ENCODE measurements at regions not wholly inside any gene's neighbourhood (a gene's known extent, or its start where the extent isn't known, plus 50 kb on each side); places are given as distances from the start of the nearest gene placed in this dataset.

- FAIRE-seq (no peak), DNase-seq (ENCODE audit: low read depth in 1 of 2, low spot score in 2 of 2) (no peak)
- no peak overlapping the region for H2BK15ac ChIP-seq (ENCODE audit: low read length)
- no peak overlapping the region for H3K4ac ChIP-seq (replicated peaks; ENCODE audit: insufficient read length, low read depth, low read length)
- no peak overlapping the region for H3K56ac ChIP-seq (replicated peaks; ENCODE audit: insufficient read length, low read depth, low read length)
- H3K79me1 ChIP-seq (ENCODE audit: low read depth, low read length): no peaks in the 10 kb centered on the region
- no peaks in the 10 kb centered on the region for H3K4me1 ChIP-seq (replicated peaks in 1 of 4; ENCODE audit: control insufficient read depth in 3 of 4, insufficient read depth in 4 of 4, low read length in 3 of 4)
- H4K8ac ChIP-seq (ENCODE audit: extremely low read depth, insufficient read depth, low read length): no peak overlapping the region
- H4K5ac ChIP-seq (ENCODE audit: insufficient read length, low read depth, low read length): no peak overlapping the region
- CTCF ChIA-PET (ENCODE audit: partially characterized antibody): interaction anchor here (0.6 kb wide), 1 partner anchor 106 kb away, joined by 3 read pairs; no protein-coding TSS in a partner anchor
- TF ChIP-seq CTBP2 (IDR thresholded peaks at IDR 0.05; ENCODE audit: borderline replicate concordance, insufficient read depth, insufficient read length, low read length) (no peak), BCL11A (IDR thresholded peaks at IDR 0.05; ENCODE audit: low read depth in 2 of 2, low read length in 2 of 2) (no peak), CHD2 (IDR thresholded peaks at IDR 0.05; ENCODE audit: low read length) (no peak), SIN3A (conservative IDR thresholded peaks at IDR 0.05 in 1 of 2, IDR thresholded peaks at IDR 0.05 in 1 of 2; ENCODE audit: low read depth in 1 of 2, low read length in 2 of 2) (no peak), KDM1A (IDR thresholded peaks at IDR 0.05; ENCODE audit: borderline replicate concordance, low read length) (no peak), TBP (IDR thresholded peaks at IDR 0.05; ENCODE audit: low read depth, low read length) (no peak)
- no peaks in the 10 kb centered on the region for H4K20me1 ChIP-seq (replicated peaks in 1 of 2; ENCODE audit: control insufficient read depth in 1 of 2, insufficient read depth in 2 of 2, low read length in 2 of 2)
- no peaks in the 10 kb centered on the region for H3K79me2 ChIP-seq (ENCODE audit: control insufficient read depth in 1 of 2, insufficient read depth in 2 of 2, low read length in 2 of 2)
- no peaks in the 10 kb centered on the region; the same call in 1 of the 2 replicates for H3K23me2 ChIP-seq (ENCODE audit: low read depth, low read length)
- H2BK12ac ChIP-seq (ENCODE audit: low read depth, low read length): no peak overlapping the region; the same call in 1 of the 2 replicates
- no peak overlapping the region for H2AFZ ChIP-seq (ENCODE audit: low read length)
- no peak overlapping the region for H4K91ac ChIP-seq (replicated peaks; ENCODE audit: insufficient read length, low read length)
- H3K27ac ChIP-seq (ENCODE audit: low read depth, low read length): no peak overlapping the region
- H3K18ac ChIP-seq (ENCODE audit: extremely low read depth, low read length): no peak overlapping the region
- H2BK120ac ChIP-seq (replicated peaks; ENCODE audit: low read depth, low read length): no peak overlapping the region
- H3K23ac ChIP-seq (ENCODE audit: insufficient read length): no peak overlapping the region
- no peaks in the 10 kb centered on the region for H3K27me3 ChIP-seq (replicated peaks in 1 of 4; ENCODE audit: control insufficient read depth in 3 of 4, extremely low read depth in 1 of 4, insufficient read depth in 3 of 4, low read length in 3 of 4)
- POLR2A ChIA-PET (ENCODE audit: partially characterized antibody): interaction anchor here (0.6 to 0.7 kb wide), 2 partner anchors 146 to 154 kb away, joined by 3 read pairs; partner anchors contain the start of gene CTNNB1
- H2AK5ac ChIP-seq (ENCODE audit: low read depth, low read length): no peak overlapping the region
- no peak overlapping the region for H3K14ac ChIP-seq (ENCODE audit: insufficient read length)
- no peak overlapping the region for H3K4me2 ChIP-seq (ENCODE audit: insufficient read depth in 1 of 2, low read depth in 2 of 2, low read length in 2 of 2)
- 88% methylated on average over 2 of the region's 2 CpGs; no CpG with 5 or more reads in 1 of the 2 experiments for WGBS, 2 experiments (ENCODE audit: extremely low coverage in 1 of 2, insufficient coverage in 1 of 2, insufficient read length in 1 of 2, insufficient replicate concordance in 2 of 2, low coverage in 1 of 2, low lambda C conversion rate in 2 of 2, missing lambda C conversion rate in 1 of 2)
- no peak overlapping the region for H3K4me3 ChIP-seq (ENCODE audit: extremely low read depth in 1 of 4, insufficient read depth in 2 of 4, low read depth in 3 of 4, low read length in 4 of 4)
- H3K9ac ChIP-seq (replicated peaks in 1 of 4; ENCODE audit: extremely low read depth in 1 of 4, low read depth in 3 of 4, low read length in 3 of 4): no peak overlapping the region
- no peak overlapping the region for H2BK20ac ChIP-seq (ENCODE audit: low read length)
- no peaks in the 10 kb centered on the region for H3K36me3 ChIP-seq (ENCODE audit: control insufficient read depth in 2 of 4, insufficient read depth in 4 of 4, low read length in 3 of 4)
- no peaks in the 10 kb centered on the region for H3K9me3 ChIP-seq (ENCODE audit: insufficient read depth in 2 of 2, low read depth in 1 of 2, low read length in 1 of 2)
- no peak overlapping the region for H2BK5ac ChIP-seq (ENCODE audit: low read depth, low read length)
Observed at GRCh38 chr3:41053220-41053619, 146.1 kb upstream of the CTNNB1 start.
